IPS-18a (cell line): ENCODE measurements at regions not wholly inside any gene's neighbourhood (a gene's known extent, or its start where the extent isn't known, plus 50 kb on each side); places are given as distances from the start of the nearest gene placed in this dataset.

Experiments used
- H3K27ac ChIP-seq: one replicate; pipeline ENCODE4 v1.5.1; 2013; ENCODE audit warnings: low read length
- H3K27me3 ChIP-seq: one replicate; pipeline ENCODE4 v1.6.1; 2013; ENCODE audit warnings: mild to moderate bottlenecking, low read length; ENCODE audit not compliant: control insufficient read depth, insufficient read depth
- H3K36me3 ChIP-seq: one replicate; pipeline ENCODE4 v1.6.1; 2013; ENCODE audit warnings: low read depth, low read length; ENCODE audit not compliant: control insufficient read depth
- H3K4me1 ChIP-seq: one replicate; pipeline ENCODE4 v1.6.1; 2013; ENCODE audit warnings: low read depth, low read length; ENCODE audit not compliant: control insufficient read depth
- H3K4me3 ChIP-seq: one replicate; pipeline ENCODE4 v1.5.1; 2013; ENCODE audit warnings: low read length
- H3K9ac ChIP-seq: one replicate; pipeline ENCODE4 v1.6.1; 2013; ENCODE audit warnings: mild to moderate bottlenecking, low read length, moderate library complexity
- H3K9me3 ChIP-seq: one replicate; pipeline ENCODE4 v1.6.1; 2013; ENCODE audit warnings: low read depth, low read length; ENCODE audit not compliant: control insufficient read depth

GRCh38 chr11:23947883-23948282 is 549.0 kb upstream of the LUZP2 start:
- Histone ChIP-seq H3K9me3 (no peaks in the 10 kb centered on the region), H3K36me3 (no peaks in the 10 kb centered on the region), H3K4me3 (no peak overlapping the region), H3K9ac (no peak overlapping the region), H3K27ac (no peak overlapping the region), H3K4me1 (no peaks in the 10 kb centered on the region), H3K27me3 (no peaks in the 10 kb centered on the region)

- Histone ChIP-seq H3K36me3 (no peaks in the 10 kb centered on the region), H3K9me3 (no peaks in the 10 kb centered on the region), H3K4me1 (no peaks in the 10 kb centered on the region), H3K27me3 (no peaks in the 10 kb centered on the region), H3K9ac (no peak overlapping the region), H3K4me3 (no peak overlapping the region), H3K27ac (no peak overlapping the region)
Measured at GRCh38 chr11:23948851-23949250, 548.0 kb upstream of the LUZP2 start.

DNA sequence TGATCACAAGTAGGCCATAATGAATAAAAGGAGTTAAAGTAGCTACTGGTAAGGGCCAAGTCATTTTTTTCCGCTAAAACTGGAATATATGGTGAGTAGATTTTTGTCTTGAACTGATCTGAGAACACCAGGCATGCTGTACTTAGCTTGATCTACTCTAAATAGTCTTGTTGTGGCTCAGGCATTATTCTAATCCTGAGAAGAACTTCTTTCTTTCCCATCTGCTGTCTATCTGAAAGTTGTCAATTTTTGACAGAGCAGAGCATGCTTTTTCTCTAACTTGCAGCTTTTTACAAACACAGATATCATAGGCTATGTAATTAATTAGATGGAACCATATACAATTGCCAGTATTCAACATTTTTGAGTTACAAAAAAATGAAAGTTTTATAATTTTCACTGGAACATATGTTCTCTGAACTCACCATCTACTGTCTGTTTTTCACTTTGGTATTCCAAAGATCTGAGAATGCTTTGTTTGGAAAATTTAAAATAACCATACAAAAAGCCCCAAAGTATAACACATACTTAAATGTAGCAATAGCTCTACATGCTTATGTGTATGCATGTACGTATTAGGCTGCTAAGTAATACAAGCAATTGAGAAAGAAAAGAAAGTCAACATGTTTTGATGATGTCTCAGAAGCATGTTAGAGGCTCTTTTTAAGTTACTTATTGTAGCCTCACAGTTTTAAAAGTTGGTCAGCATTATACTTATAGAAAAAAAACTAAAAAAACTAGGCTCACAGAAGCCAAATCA is 542.7 kb upstream of the LUZP2 start:
- H3K27ac ChIP-seq: no peak overlapping the region
- H3K4me1 ChIP-seq: peaks cover 7% of the 10 kb centered on the region
- H3K27me3 ChIP-seq: no peaks in the 10 kb centered on the region
- H3K9me3 ChIP-seq: no peaks in the 10 kb centered on the region
- no peak overlapping the region for H3K9ac ChIP-seq
- no peaks in the 10 kb centered on the region for H3K36me3 ChIP-seq
- no peak overlapping the region for H3K4me3 ChIP-seq

DNA sequence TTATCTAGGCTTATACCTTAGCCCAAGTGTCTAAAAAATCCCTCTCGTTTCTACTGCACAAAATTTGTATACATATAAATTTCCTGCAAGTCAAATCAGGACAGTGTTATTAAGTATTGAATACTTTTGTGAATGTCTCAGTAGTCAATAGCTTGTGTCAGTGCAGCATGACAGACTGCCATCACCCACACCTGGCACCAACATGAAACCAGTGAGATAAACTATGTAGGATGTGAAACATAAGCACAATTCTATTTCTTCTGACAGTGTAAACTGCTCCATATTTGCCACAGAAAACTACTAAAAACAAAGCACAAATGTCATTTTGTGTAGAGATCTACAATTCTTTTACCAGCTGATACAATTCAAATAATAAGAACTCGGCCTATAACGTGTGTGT is 542.1 kb upstream of the LUZP2 start:
- H3K9me3 ChIP-seq: no peaks in the 10 kb centered on the region
- H3K27ac ChIP-seq: no peak overlapping the region

DNA sequence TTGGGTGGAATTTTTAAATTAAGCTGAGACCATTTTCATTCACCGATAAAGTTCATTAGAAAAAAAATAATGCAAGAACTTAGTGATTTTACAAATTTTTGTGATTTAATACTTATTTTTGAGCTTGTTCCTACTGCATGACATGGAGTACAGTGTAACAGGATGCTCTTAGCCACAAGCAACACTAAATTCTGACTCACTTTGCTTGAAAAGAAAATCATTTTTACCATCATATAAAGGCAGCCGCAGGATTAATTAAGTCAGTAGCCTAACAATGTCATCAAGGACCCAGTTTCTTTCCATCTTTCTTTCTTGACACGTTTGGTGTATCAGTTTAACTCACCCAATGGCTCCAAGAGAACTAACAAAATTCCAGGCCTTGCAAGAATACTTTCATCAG is 540.3 kb upstream of the LUZP2 start:
- H3K4me3 ChIP-seq: no peak overlapping the region
- H3K27ac ChIP-seq: no peak overlapping the region
- H3K9me3 ChIP-seq: no peaks in the 10 kb centered on the region
- H3K36me3 ChIP-seq: no peaks in the 10 kb centered on the region
- H3K27me3 ChIP-seq: no peaks in the 10 kb centered on the region
- H3K9ac ChIP-seq: no peak overlapping the region
- H3K4me1 ChIP-seq: peaks cover 23% of the 10 kb centered on the region

More for the DNA sequence above, 542.1 kb upstream of the LUZP2 start:
- Histone ChIP-seq H3K4me3 (no peak overlapping the region), H3K9ac (no peak overlapping the region), H3K4me1 (peaks cover 13% of the 10 kb centered on the region), H3K27me3 (no peaks in the 10 kb centered on the region), H3K36me3 (no peaks in the 10 kb centered on the region)

GRCh38 chr11:23957314-23957713 is 539.5 kb upstream of the LUZP2 start:
- Histone ChIP-seq H3K4me1 (peaks cover 23% of the 10 kb centered on the region), H3K9ac (no peak overlapping the region), H3K27me3 (no peaks in the 10 kb centered on the region)

GRCh38 chr11:23959462-23959861 is 537.4 kb upstream of the LUZP2 start:
- H3K27ac ChIP-seq: peak overlapping the region; percentile 85

More at GRCh38 chr11:23957314-23957713, 539.5 kb upstream of the LUZP2 start:
- Histone ChIP-seq H3K9me3 (no peaks in the 10 kb centered on the region), H3K36me3 (no peaks in the 10 kb centered on the region), H3K27ac (no peak overlapping the region), H3K4me3 (no peak overlapping the region)

DNA sequence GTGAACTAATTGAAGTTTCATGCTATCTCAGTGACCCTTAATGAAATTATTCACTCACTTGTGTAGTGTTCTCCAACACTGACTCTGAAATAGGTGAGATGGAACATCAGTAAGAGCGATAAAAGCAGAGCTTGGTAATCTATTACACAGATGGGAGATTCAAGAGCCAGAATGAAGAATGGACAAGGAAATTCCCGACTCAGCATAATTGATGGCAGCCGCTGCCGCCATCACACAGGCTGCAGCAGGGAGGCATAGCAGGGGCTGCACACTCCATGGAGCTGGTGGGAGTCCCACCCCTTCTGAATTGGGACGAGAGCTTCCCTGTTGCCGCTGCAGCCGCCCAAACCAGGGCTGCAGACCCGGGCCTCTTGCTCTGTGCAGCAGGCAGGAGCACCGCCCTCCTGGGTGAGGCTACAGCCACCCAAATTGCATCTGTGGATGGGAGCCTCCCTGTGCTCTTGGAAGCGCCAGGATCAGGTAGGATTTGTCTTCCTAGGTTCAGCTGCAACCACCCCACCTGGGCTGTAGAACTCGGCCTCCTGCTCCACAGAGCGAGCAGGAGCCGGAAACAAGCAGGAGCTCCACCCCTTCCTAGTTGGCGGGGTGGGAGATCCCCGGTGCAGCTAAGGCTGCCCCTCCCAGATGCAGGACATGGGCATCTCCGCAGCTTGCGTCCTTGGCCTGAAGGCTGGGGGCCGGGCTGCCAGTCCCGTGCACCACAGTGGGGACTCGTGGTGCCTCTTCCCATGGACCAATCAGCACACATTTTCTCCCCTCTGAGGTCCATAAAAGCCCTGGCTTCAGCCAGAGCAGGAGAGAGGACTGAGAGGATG is 535.1 kb upstream of the LUZP2 start:
- Histone ChIP-seq H3K27ac (no peak overlapping the region), H3K36me3 (no peaks in the 10 kb centered on the region), H3K9me3 (no peaks in the 10 kb centered on the region), H3K4me3 (no peak overlapping the region), H3K4me1 (peaks cover 23% of the 10 kb centered on the region), H3K9ac (no peak overlapping the region), H3K27me3 (no peaks in the 10 kb centered on the region)

More at GRCh38 chr11:23959462-23959861, 537.4 kb upstream of the LUZP2 start:
- Histone ChIP-seq H3K27me3 (no peaks in the 10 kb centered on the region), H3K9me3 (no peaks in the 10 kb centered on the region), H3K9ac (no peak overlapping the region), H3K4me3 (peak overlapping the region; percentile 36), H3K4me1 (peaks cover 23% of the 10 kb centered on the region), H3K36me3 (no peaks in the 10 kb centered on the region)

- Histone ChIP-seq H3K27me3 (no peaks in the 10 kb centered on the region), H3K4me3 (peak overlapping the region; percentile 6), H3K9ac (no peak overlapping the region)
Measured at GRCh38 chr11:23973244-23973643, 523.6 kb upstream of the LUZP2 start.

GRCh38 chr11:23974051-23974450 is 522.8 kb upstream of the LUZP2 start:
- no peaks in the 10 kb centered on the region for H3K9me3 ChIP-seq
- H3K4me3 ChIP-seq: no peak overlapping the region
- H3K27me3 ChIP-seq: no peaks in the 10 kb centered on the region
- no peak overlapping the region for H3K9ac ChIP-seq
- no peaks in the 10 kb centered on the region for H3K36me3 ChIP-seq
- H3K4me1 ChIP-seq: peaks cover 10% of the 10 kb centered on the region
- H3K27ac ChIP-seq: no peak overlapping the region

More at GRCh38 chr11:23973244-23973643, 523.6 kb upstream of the LUZP2 start:
- H3K27ac ChIP-seq: no peak overlapping the region
- H3K4me1 ChIP-seq: peaks cover 10% of the 10 kb centered on the region
- H3K36me3 ChIP-seq: no peaks in the 10 kb centered on the region
- no peaks in the 10 kb centered on the region for H3K9me3 ChIP-seq

- Histone ChIP-seq H3K27me3 (no peaks in the 10 kb centered on the region), H3K9ac (no peak overlapping the region), H3K4me1 (peaks cover 10% of the 10 kb centered on the region), H3K36me3 (no peaks in the 10 kb centered on the region), H3K4me3 (no peak overlapping the region), H3K9me3 (no peaks in the 10 kb centered on the region), H3K27ac (no peak overlapping the region)
Measured at GRCh38 chr11:23974601-23975000, 522.3 kb upstream of the LUZP2 start.
